Liver (tissue), 8 donors: ENCODE measurements at regions not wholly inside any gene's neighbourhood (a gene's known extent, or its start where the extent isn't known, plus 50 kb on each side); places are given as distances from the start of the nearest gene placed in this dataset.

Experiments
- DNase-seq: peaks from one replicate; pipeline ENCODE4 v3.0.0-alpha.2; 2017; ENCODE audit warnings: low spot score
- H3K27ac ChIP-seq, 2 donors: one replicate each; pipeline ENCODE4 v1.7.0; 2013; ENCODE audit warnings: inconsistent platforms in 2 of 2, low read length in 2 of 2, control low read depth in 1 of 2, low read depth in 1 of 2, mild to moderate bottlenecking in 1 of 2
- H3K27me3 ChIP-seq, 4 donors: one replicate each; pipeline versions ENCODE4 v1.6.1 to v1.7.0; 2013; ENCODE audit warnings: low read length in 3 of 4, inconsistent platforms in 1 of 4, mild to moderate bottlenecking in 1 of 4, moderate library complexity in 1 of 4; ENCODE audit not compliant: control insufficient read depth in 4 of 4, insufficient read depth in 4 of 4
- H3K36me3 ChIP-seq, 4 donors: one replicate each; pipeline versions ENCODE4 v1.6.1 to v1.7.0; 2013; ENCODE audit warnings: low read length in 3 of 4, mild to moderate bottlenecking in 3 of 4, low read depth in 1 of 4, moderate library complexity in 1 of 4; ENCODE audit not compliant: control insufficient read depth in 4 of 4, insufficient read depth in 3 of 4
- H3K4me1 ChIP-seq, 4 donors: one replicate each; pipeline versions ENCODE4 v1.6.1 to v1.7.0; 2013; ENCODE audit warnings: low read length in 3 of 4, mild to moderate bottlenecking in 3 of 4, moderate library complexity in 1 of 4; ENCODE audit not compliant: control insufficient read depth in 4 of 4, insufficient read depth in 4 of 4
- H3K4me3 ChIP-seq, 3 donors: one replicate each; pipeline versions ENCODE4 v1.6.1 to v1.7.0; 2013; ENCODE audit warnings: low read length in 3 of 3, control low read depth in 1 of 3, low read depth in 1 of 3, mild to moderate bottlenecking in 1 of 3
- H3K9ac ChIP-seq, 2 donors: one replicate each; pipeline ENCODE4 v1.7.0; 2013; ENCODE audit warnings: low read length in 2 of 2, mild to moderate bottlenecking in 2 of 2, moderate library complexity in 2 of 2, control low read depth in 1 of 2, low read depth in 1 of 2
- H3K9me3 ChIP-seq, 4 donors: one replicate each; pipeline versions ENCODE4 v1.6.1 to v1.7.0; 2013; ENCODE audit warnings: low read length in 3 of 4; ENCODE audit not compliant: control insufficient read depth in 4 of 4
- EGR1 ChIP-seq, 2 donors: IDR thresholded peaks; 2 replicates each; pipeline ENCODE4 v1.6.1; 2016 to 2018; ENCODE audit warnings: antibody characterized with exemption in 2 of 2, low read depth in 2 of 2
- FOXA1 ChIP-seq: IDR thresholded peaks from 2 replicates; pipeline ENCODE4 v1.6.1; 2016; ENCODE audit warnings: antibody characterized with exemption
- FOXA2 ChIP-seq: IDR thresholded peaks from 2 replicates; pipeline ENCODE4 v1.6.1; 2016; ENCODE audit warnings: antibody characterized with exemption
- HNF4G ChIP-seq: IDR thresholded peaks from 2 replicates; pipeline ENCODE4 v1.6.1; 2016; ENCODE audit warnings: antibody characterized with exemption
- JUND ChIP-seq, 2 donors: IDR thresholded peaks; 2 replicates each; pipeline ENCODE4 v1.6.1; 2016; ENCODE audit warnings: antibody characterized with exemption in 2 of 2
- NR2F2 ChIP-seq: IDR thresholded peaks from 2 replicates; pipeline ENCODE4 v1.6.1; 2016; ENCODE audit warnings: antibody characterized with exemption
- RAD21 ChIP-seq, 2 donors: IDR thresholded peaks; 2 replicates each; pipeline ENCODE4 v1.6.1; 2016; ENCODE audit warnings: antibody characterized with exemption in 2 of 2, mild to moderate bottlenecking in 2 of 2
- TAF1 ChIP-seq: conservative IDR thresholded peaks from 2 replicates; pipeline ENCODE4 v1.6.1; 2016; ENCODE audit warnings: antibody characterized with exemption, mild to moderate bottlenecking
- YY1 ChIP-seq: IDR thresholded peaks from 2 replicates; pipeline ENCODE4 v1.6.1; 2016; ENCODE audit warnings: antibody characterized with exemption, mild to moderate bottlenecking
- WGBS: extraction: QIAGEN DNeasy Blood & Tissue Kit; methylation state at CpG from one replicate; pipeline ENCODE4 v1.1.7; 2013; 5-methylcytosine and 5-hydroxymethylcytosine counted together
- TF ChIP-seq, protein P1 (sequence below): fragments of 150-350 bp; IDR thresholded peaks from 2 replicates; pipeline ENCODE4 v1.5.1; 2017; ENCODE audit warnings: improper control_type of control experiment, low read depth, low read length; ENCODE audit not compliant: missing input control
- TF ChIP-seq, protein P2 (sequence below): IDR thresholded peaks from 2 replicates; pipeline ENCODE4 v1.6.1; 2016; ENCODE audit warnings: antibody characterized with exemption
- TF ChIP-seq, protein P3 (sequence below): IDR thresholded peaks from 2 replicates; pipeline ENCODE4 v1.6.1; 2016; ENCODE audit warnings: antibody characterized with exemption
- TF ChIP-seq, protein P4 (sequence below): IDR thresholded peaks from 2 replicates; pipeline ENCODE4 v1.6.1; 2016; ENCODE audit warnings: antibody characterized with exemption, mild to moderate bottlenecking
- donor health status: healthy.
- donor health status: healthy.
- donor health status: healthy.
- donor health status: healthy.
- donor health status: healthy.

DNA sequence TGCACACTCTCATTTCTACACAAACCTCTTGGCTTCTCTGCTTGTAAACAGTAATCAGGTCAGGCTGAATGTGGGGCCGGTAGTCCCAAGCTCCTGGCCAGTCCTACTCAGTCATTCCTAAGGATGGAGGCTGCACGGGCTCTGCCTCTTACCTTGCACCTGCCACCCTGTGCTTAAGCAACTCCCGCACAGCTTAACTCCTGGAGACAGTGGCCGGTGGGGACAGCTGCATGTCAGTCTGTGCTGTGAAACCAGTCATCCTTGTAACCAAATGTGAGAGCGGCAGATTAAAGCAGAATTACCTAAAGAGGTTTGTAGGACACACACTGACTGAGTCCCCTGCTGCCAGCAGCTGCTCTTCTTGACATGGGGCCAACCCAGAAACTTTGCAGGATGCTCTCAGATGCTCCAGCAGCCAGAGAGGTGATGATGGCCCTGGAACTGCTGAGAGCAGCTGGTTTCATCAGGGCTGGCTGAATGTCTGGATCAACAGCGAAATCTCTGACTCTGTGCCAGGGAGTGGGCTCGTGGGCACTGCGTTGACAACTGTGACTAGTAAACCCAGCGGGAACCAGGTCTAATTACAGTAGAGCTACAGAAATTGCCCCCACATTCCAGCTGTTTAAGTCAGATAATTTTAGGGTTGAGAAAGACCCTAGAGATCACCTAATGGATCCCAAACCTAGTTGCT is 123.7 kb downstream of the ANAPC4 start:
- Histone ChIP-seq H3K27me3 (no peaks in the 10 kb centered on the region), H3K4me1 (no peaks in the 10 kb centered on the region), H3K4me3 (no peak overlapping the region), H3K27ac (no peak overlapping the region), H3K36me3 (no peaks in the 10 kb centered on the region), H3K9ac (no peak overlapping the region), H3K9me3 (peaks cover 0 to 4% (median 0%) of the 10 kb centered on the region in 4 donors)
- DNase-seq: no peak
- 73% methylated on average over 9 of the region's 9 CpGs for WGBS
- TF ChIP-seq, protein P1, sequence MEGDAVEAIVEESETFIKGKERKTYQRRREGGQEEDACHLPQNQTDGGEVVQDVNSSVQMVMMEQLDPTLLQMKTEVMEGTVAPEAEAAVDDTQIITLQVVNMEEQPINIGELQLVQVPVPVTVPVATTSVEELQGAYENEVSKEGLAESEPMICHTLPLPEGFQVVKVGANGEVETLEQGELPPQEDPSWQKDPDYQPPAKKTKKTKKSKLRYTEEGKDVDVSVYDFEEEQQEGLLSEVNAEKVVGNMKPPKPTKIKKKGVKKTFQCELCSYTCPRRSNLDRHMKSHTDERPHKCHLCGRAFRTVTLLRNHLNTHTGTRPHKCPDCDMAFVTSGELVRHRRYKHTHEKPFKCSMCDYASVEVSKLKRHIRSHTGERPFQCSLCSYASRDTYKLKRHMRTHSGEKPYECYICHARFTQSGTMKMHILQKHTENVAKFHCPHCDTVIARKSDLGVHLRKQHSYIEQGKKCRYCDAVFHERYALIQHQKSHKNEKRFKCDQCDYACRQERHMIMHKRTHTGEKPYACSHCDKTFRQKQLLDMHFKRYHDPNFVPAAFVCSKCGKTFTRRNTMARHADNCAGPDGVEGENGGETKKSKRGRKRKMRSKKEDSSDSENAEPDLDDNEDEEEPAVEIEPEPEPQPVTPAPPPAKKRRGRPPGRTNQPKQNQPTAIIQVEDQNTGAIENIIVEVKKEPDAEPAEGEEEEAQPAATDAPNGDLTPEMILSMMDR: no peak
- TF ChIP-seq YY1 (no peak), NR2F2 (no peak), EGR1 (IDR thresholded peaks at IDR 0.05; ENCODE audit: low read depth in 2 of 2) (no peak), HNF4G (no peak), RAD21 (IDR thresholded peaks at IDR 0.05) (no peak), TAF1 (no peak), FOXA1 (no peak), JUND (IDR thresholded peaks at IDR 0.05) (no peak)
- TF ChIP-seq, protein P2, sequence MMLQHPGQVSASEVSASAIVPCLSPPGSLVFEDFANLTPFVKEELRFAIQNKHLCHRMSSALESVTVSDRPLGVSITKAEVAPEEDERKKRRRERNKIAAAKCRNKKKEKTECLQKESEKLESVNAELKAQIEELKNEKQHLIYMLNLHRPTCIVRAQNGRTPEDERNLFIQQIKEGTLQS: no peak
- TF ChIP-seq, protein P3, sequence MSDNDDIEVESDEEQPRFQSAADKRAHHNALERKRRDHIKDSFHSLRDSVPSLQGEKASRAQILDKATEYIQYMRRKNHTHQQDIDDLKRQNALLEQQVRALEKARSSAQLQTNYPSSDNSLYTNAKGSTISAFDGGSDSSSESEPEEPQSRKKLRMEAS: no peak

DNA sequence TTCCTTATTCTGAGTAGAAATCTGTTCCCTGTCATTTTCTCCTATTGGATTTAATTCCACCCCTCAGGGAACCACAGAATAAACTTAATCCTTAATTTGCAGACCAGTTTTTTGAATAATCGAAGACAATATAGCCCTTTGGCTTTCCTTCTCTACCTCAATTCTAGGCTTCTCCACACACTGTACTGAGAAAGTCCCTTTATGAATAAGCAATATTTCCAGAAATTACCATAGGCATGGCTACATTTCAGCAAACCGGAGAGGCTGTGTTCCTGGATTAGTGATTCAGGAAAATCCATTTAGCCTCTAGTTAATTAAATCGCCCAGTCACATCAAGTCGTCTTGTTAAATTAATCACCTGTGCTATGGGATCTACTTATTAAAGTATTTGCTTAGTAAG is 125.1 kb downstream of the ANAPC4 start:
- Histone ChIP-seq H3K36me3 (no peaks in the 10 kb centered on the region), H3K4me3 (no peak overlapping the region), H3K4me1 (no peaks in the 10 kb centered on the region), H3K9ac (no peak overlapping the region), H3K9me3 (no peaks in the 10 kb centered on the region), H3K27ac (no peak overlapping the region), H3K27me3 (no peaks in the 10 kb centered on the region)
- WGBS: 85% methylated on average over 4 of the region's 4 CpGs
- no peak for DNase-seq
- TF ChIP-seq FOXA2 (no peak), EGR1 (IDR thresholded peaks at IDR 0.05; ENCODE audit: low read depth in 2 of 2) (no peak), NR2F2 (no peak)
- TF ChIP-seq, protein P1: no peak
- TF ChIP-seq, protein P4, sequence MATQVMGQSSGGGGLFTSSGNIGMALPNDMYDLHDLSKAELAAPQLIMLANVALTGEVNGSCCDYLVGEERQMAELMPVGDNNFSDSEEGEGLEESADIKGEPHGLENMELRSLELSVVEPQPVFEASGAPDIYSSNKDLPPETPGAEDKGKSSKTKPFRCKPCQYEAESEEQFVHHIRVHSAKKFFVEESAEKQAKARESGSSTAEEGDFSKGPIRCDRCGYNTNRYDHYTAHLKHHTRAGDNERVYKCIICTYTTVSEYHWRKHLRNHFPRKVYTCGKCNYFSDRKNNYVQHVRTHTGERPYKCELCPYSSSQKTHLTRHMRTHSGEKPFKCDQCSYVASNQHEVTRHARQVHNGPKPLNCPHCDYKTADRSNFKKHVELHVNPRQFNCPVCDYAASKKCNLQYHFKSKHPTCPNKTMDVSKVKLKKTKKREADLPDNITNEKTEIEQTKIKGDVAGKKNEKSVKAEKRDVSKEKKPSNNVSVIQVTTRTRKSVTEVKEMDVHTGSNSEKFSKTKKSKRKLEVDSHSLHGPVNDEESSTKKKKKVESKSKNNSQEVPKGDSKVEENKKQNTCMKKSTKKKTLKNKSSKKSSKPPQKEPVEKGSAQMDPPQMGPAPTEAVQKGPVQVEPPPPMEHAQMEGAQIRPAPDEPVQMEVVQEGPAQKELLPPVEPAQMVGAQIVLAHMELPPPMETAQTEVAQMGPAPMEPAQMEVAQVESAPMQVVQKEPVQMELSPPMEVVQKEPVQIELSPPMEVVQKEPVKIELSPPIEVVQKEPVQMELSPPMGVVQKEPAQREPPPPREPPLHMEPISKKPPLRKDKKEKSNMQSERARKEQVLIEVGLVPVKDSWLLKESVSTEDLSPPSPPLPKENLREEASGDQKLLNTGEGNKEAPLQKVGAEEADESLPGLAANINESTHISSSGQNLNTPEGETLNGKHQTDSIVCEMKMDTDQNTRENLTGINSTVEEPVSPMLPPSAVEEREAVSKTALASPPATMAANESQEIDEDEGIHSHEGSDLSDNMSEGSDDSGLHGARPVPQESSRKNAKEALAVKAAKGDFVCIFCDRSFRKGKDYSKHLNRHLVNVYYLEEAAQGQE: no peak
